GM13976 (cell line): ENCODE measurements at regions not wholly inside any gene's neighbourhood (a gene's known extent, or its start where the extent isn't known, plus 50 kb on each side); places are given as distances from the start of the nearest gene placed in this dataset.
"Not testable (repeated sequence)": the region's sequence is repeated elsewhere in the genome, so short reads cannot be mapped to it uniquely, and the experiment has no call there.

Source experiments
- DNase-seq: peaks from one replicate; pipeline ENCODE4 v3.0.0; 2012; ENCODE audit warnings: low spot score
- CTCF ChIP-seq: IDR thresholded peaks from 2 replicates; pipeline ENCODE4 v1.5.1; 2012; ENCODE audit warnings: borderline replicate concordance, mild to moderate bottlenecking; ENCODE audit not compliant: insufficient read depth; ENCODE audit errors: extremely low read depth, missing control alignments, control extremely low read depth
- in situ Hi-C: fragments of 300-500 bp; cut with MboI; formaldehyde crosslinking; loops from one replicate; pipeline ENCODE4 v1.12.0; 2022; ENCODE audit warnings: low sequenced_read_pairs, mixed read lengths, inconsistent platforms; ENCODE audit not compliant: unreplicated experiment

- DNase-seq: no peak
- in situ Hi-C loops: no loop called here
- TF ChIP-seq CTCF: no peak
These were observed 194.3 kb upstream of the MSX2 start for GRCh38 chr5:174529925-174530681.

- DNase-seq: no peak
- TF ChIP-seq CTCF: no peak
- in situ Hi-C loops: no loop called here
These were observed 192.6 kb upstream of the MSX2 start for GRCh38 chr5:174531782-174532191.

GRCh38 chr5:174532455-174533453, 191.6 kb upstream of the MSX2 start:
- DNase-seq: no peak
- TF ChIP-seq CTCF: no peak
- in situ Hi-C loops: no loop called here

- in situ Hi-C loops: no loop called here
- DNase-seq: no peak
- TF ChIP-seq CTCF: no peak
These were observed 190.6 kb upstream of the MSX2 start for GRCh38 chr5:174533751-174534241.

- in situ Hi-C loops: no loop called here
- DNase-seq: no peak
- TF ChIP-seq CTCF: no peak
These were observed 188.7 kb upstream of the MSX2 start for GRCh38 chr5:174535669-174536068.

- in situ Hi-C loops, DNase-seq: not testable (repeated sequence)
These were observed 184.6 kb upstream of the MSX2 start for GRCh38 chr5:174539823-174540222.
